ENCODE measurements at regions not wholly inside any gene's neighbourhood (a gene's known extent, or its start where the extent isn't known, plus 50 kb on each side); places are given as distances from the start of the nearest gene placed in this dataset.
"Not testable (repeated sequence)": the region's sequence is repeated elsewhere in the genome, so short reads cannot be mapped to it uniquely, and the experiment has no call there.

- no peak for DNase-seq
These were observed 180.4 kb upstream of the GLRA1 start for GRCh38 chr5:152105085-152105484.

- no peak for DNase-seq
These were observed 179.6 kb upstream of the GLRA1 start for GRCh38 chr5:152104211-152104610.

GRCh38 chr5:152102908-152103307 is 178.3 kb upstream of the GLRA1 start:
- DNase-seq: not testable (repeated sequence)

- no peak for DNase-seq
These were observed 177.4 kb upstream of the GLRA1 start for GRCh38 chr5:152102057-152102456.

GRCh38 chr5:152100462-152100861 is 175.8 kb upstream of the GLRA1 start:
- no peak for DNase-seq

- DNase-seq: no peak
These were observed 172.5 kb upstream of the GLRA1 start for GRCh38 chr5:152097128-152097527.

GRCh38 chr5:152094716-152095115 is 170.1 kb upstream of the GLRA1 start:
- no peak for DNase-seq

GRCh38 chr5:152094060-152094459 is 169.4 kb upstream of the GLRA1 start:
- DNase-seq: no peak

- DNase-seq: no peak
These were observed 167.9 kb upstream of the GLRA1 start for GRCh38 chr5:152092580-152092979.

GRCh38 chr5:152089644-152090043 is 165.0 kb upstream of the GLRA1 start:
- no peak for DNase-seq

GRCh38 chr5:152086668-152087067 is 162.0 kb upstream of the GLRA1 start:
- DNase-seq: no peak

GRCh38 chr5:152084476-152084875 is 159.8 kb upstream of the GLRA1 start:
- no peak for DNase-seq

- no peak for DNase-seq
These were observed 158.6 kb upstream of the GLRA1 start for GRCh38 chr5:152083231-152083630.

- no peak for DNase-seq
These were observed 147.4 kb upstream of the GLRA1 start for GRCh38 chr5:152072091-152072490.

- DNase-seq: no peak
These were observed 145.9 kb upstream of the GLRA1 start for GRCh38 chr5:152070591-152070990.

GRCh38 chr5:152066784-152067183 is 142.1 kb upstream of the GLRA1 start:
- no peak for DNase-seq

GRCh38 chr5:152063004-152063403 is 138.4 kb upstream of the GLRA1 start:
- no peak for DNase-seq

GRCh38 chr5:152061095-152061494 is 136.4 kb upstream of the GLRA1 start:
- no peak for DNase-seq

- no peak for DNase-seq
These were observed 133.6 kb upstream of the GLRA1 start for GRCh38 chr5:152058267-152058666.

GRCh38 chr5:152056931-152057330 is 132.3 kb upstream of the GLRA1 start:
- no peak for DNase-seq

- no peak for DNase-seq
These were observed 127.8 kb upstream of the GLRA1 start for GRCh38 chr5:152052470-152052869.

GRCh38 chr5:152051499-152052454 is 127.1 kb upstream of the GLRA1 start:
- DNase-seq: no peak

GRCh38 chr5:152046361-152046760 is 121.7 kb upstream of the GLRA1 start:
- no peak for DNase-seq

- DNase-seq: not testable (repeated sequence)
These were observed 114.2 kb upstream of the GLRA1 start for GRCh38 chr5:152038856-152039255.
